Tibial nerve (tissue), 4 donors: ENCODE measurements at regions not wholly inside any gene's neighbourhood (a gene's known extent, or its start where the extent isn't known, plus 50 kb on each side); places are given as distances from the start of the nearest gene placed in this dataset.

Source experiments
- DNase-seq, 2 donors: peaks; one replicate each; pipeline ENCODE4 v3.0.0-alpha.2; 2019; ENCODE audit warnings: low spot score in 2 of 2
- H3K27ac ChIP-seq, 4 donors: fragments of 200-600 bp; sonication (generic) in 3 of 4; one replicate each; pipeline ENCODE4 v1.5.1; 2017 to 2019; ENCODE audit warnings: mild to moderate bottlenecking in 1 of 4
- H3K27me3 ChIP-seq, 2 donors: fragments of 200-600 bp; sonication (generic) in 1 of 2; one replicate each; pipeline versions ENCODE4 v1.5.1 to v1.6.0; 2017 to 2019
- H3K36me3 ChIP-seq, 3 donors: fragments of 200-600 bp; sonication (generic); one replicate each; pipeline ENCODE4 v1.5.1; 2018 to 2019
- H3K4me1 ChIP-seq, 4 donors: fragments of 200-600 bp; sonication (generic) in 3 of 4; one replicate each; pipeline ENCODE4 v1.5.1; 2017 to 2019
- H3K4me3 ChIP-seq, 4 donors: fragments of 200-600 bp; sonication (generic) in 3 of 4; one replicate each; pipeline ENCODE4 v1.5.1; 2017 to 2019; ENCODE audit warnings: mild to moderate bottlenecking in 1 of 4, moderate library complexity in 1 of 4
- H3K9me3 ChIP-seq, 4 donors: fragments of 200-600 bp; sonication (generic) in 3 of 4; one replicate each; pipeline ENCODE4 v1.5.1; 2017 to 2019
- CTCF ChIP-seq, 5 experiments: fragments of 200-600 bp in 3 of 5; fragments of 450-650 bp in 2 of 5; sonication (generic) in 3 of 5; IDR thresholded peaks; one replicate each; pipeline ENCODE4 v1.5.1; 2016 to 2019; ENCODE audit warnings: antibody characterized with exemption in 5 of 5, mild to moderate bottlenecking in 3 of 5, moderate library complexity in 2 of 5
- EP300 ChIP-seq, 2 donors: sonication (generic); formaldehyde crosslinking; IDR thresholded peaks; one replicate each; pipeline ENCODE4 v1.6.1; 2017; ENCODE audit warnings: antibody characterized with exemption in 2 of 2, mild to moderate bottlenecking in 1 of 2
- POLR2A ChIP-seq, 2 donors: fragments of 450-650 bp; IDR thresholded peaks; one replicate each; pipeline ENCODE4 v1.6.1; 2017; ENCODE audit warnings: antibody characterized with exemption in 2 of 2, mild to moderate bottlenecking in 2 of 2, moderate library complexity in 2 of 2
- WGBS, 2 donors: methylation state at CpG; one replicate each; pipeline ENCODE4 v1.1.5; 2018; 5-methylcytosine and 5-hydroxymethylcytosine counted together

- TF ChIP-seq CTCF (IDR thresholded peaks at IDR 0.05): no peak
- TF ChIP-seq EP300 (IDR thresholded peaks at IDR 0.05): no peak
- Histone ChIP-seq H3K27me3 (no peaks in the 10 kb centered on the region), H3K4me3 (no peak overlapping the region), H3K9me3 (no peaks in the 10 kb centered on the region), H3K36me3 (no peaks in the 10 kb centered on the region), H3K4me1 (peaks cover 0 to 39% (median 6%) of the 10 kb centered on the region in 4 donors), H3K27ac (no peak overlapping the region)
- no peak for DNase-seq
- 88 to 91% methylated on average over 1 of the region's 1 CpG for WGBS, 2 donors
Measured at GRCh38 chr17:63154586-63155244, 188.7 kb downstream of the TANC2 start.

GRCh38 chr17:63156986-63157385, 191.0 kb downstream of the TANC2 start:
- Histone ChIP-seq H3K9me3 (no peaks in the 10 kb centered on the region), H3K27ac (no peak overlapping the region), H3K4me3 (no peak overlapping the region), H3K36me3 (no peaks in the 10 kb centered on the region), H3K4me1 (peaks cover 0 to 26% (median 6%) of the 10 kb centered on the region in 4 donors), H3K27me3 (no peaks in the 10 kb centered on the region)
- DNase-seq: no peak
- TF ChIP-seq EP300 (IDR thresholded peaks at IDR 0.05): no peak
- no peak for TF ChIP-seq CTCF (IDR thresholded peaks at IDR 0.05)
- no peak for TF ChIP-seq POLR2A (IDR thresholded peaks at IDR 0.05)
- WGBS, 2 donors: 89 to 94% methylated on average over 1 of the region's 1 CpG

- no peak overlapping the region for H3K4me3 ChIP-seq
- 75 to 83% methylated on average over 5 of the region's 5 CpGs for WGBS, 2 donors
Measured at GRCh38 chr17:63162406-63163157, 196.5 kb downstream of the TANC2 start.

GRCh38 chr17:63163158-63163520, 197.1 kb downstream of the TANC2 start:
- no peaks in the 10 kb centered on the region for H3K4me1 ChIP-seq
- no peak overlapping the region for H3K4me3 ChIP-seq
- H3K36me3 ChIP-seq: no peaks in the 10 kb centered on the region
- TF ChIP-seq POLR2A (IDR thresholded peaks at IDR 0.05) (no peak), EP300 (IDR thresholded peaks at IDR 0.05) (no peak)
- H3K27ac ChIP-seq: no peak overlapping the region
- 46 to 49% methylated on average over 1 of the region's 1 CpG for WGBS, 2 donors
- DNase-seq: no peak
- no peaks in the 10 kb centered on the region for H3K27me3 ChIP-seq
- no peaks in the 10 kb centered on the region for H3K9me3 ChIP-seq

More at GRCh38 chr17:63162406-63163157, 196.5 kb downstream of the TANC2 start:
- TF ChIP-seq CTCF (IDR thresholded peaks at IDR 0.05) (no peak), POLR2A (IDR thresholded peaks at IDR 0.05) (no peak)
- Histone ChIP-seq H3K27me3 (no peaks in the 10 kb centered on the region), H3K9me3 (no peaks in the 10 kb centered on the region), H3K36me3 (no peaks in the 10 kb centered on the region), H3K4me1 (no peaks in the 10 kb centered on the region), H3K27ac (no peak overlapping the region)
- no peak for DNase-seq

GRCh38 chr17:63165400-63165799, 199.4 kb downstream of the TANC2 start:
- Histone ChIP-seq H3K27me3 (no peaks in the 10 kb centered on the region), H3K27ac (no peak overlapping the region), H3K4me3 (no peak overlapping the region), H3K4me1 (no peaks in the 10 kb centered on the region), H3K36me3 (no peaks in the 10 kb centered on the region), H3K9me3 (no peaks in the 10 kb centered on the region)
- TF ChIP-seq EP300 (IDR thresholded peaks at IDR 0.05): no peak
- no peak for TF ChIP-seq POLR2A (IDR thresholded peaks at IDR 0.05)
- TF ChIP-seq CTCF (IDR thresholded peaks at IDR 0.05): no peak
- 44 to 86% methylated on average over 2 of the region's 2 CpGs for WGBS, 2 donors
- no peak for DNase-seq
